ENCODE measurements at regions not wholly inside any gene's neighbourhood (a gene's known extent, or its start where the extent isn't known, plus 50 kb on each side); places are given as distances from the start of the nearest gene placed in this dataset.

DNA sequence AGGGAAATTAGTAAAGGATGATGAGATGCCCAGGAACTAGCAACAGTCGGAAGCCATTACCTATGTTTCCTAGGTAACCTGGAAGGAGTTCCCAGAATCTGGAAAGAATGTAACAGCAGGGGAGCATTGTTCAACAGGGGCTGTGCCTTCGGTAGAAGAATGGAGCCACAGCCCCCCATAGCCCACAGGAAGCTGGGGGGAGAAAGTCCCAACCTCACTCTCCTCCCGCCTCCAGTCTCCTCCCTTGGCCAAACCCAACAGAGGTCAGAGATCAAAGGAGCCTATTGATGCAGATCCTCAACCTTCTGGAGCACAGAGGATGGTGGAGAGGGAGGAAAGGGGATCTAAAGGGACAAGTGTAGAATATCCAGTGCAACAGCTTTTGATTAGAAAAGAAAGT, 131.5 kb upstream of the SLC44A3 start:
- TF ChIP-seq, protein P1, sequence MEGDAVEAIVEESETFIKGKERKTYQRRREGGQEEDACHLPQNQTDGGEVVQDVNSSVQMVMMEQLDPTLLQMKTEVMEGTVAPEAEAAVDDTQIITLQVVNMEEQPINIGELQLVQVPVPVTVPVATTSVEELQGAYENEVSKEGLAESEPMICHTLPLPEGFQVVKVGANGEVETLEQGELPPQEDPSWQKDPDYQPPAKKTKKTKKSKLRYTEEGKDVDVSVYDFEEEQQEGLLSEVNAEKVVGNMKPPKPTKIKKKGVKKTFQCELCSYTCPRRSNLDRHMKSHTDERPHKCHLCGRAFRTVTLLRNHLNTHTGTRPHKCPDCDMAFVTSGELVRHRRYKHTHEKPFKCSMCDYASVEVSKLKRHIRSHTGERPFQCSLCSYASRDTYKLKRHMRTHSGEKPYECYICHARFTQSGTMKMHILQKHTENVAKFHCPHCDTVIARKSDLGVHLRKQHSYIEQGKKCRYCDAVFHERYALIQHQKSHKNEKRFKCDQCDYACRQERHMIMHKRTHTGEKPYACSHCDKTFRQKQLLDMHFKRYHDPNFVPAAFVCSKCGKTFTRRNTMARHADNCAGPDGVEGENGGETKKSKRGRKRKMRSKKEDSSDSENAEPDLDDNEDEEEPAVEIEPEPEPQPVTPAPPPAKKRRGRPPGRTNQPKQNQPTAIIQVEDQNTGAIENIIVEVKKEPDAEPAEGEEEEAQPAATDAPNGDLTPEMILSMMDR (IDR thresholded peaks at IDR 0.05; ENCODE audit: insufficient read depth, low read depth, low read length), result no peak
- no peak for TF ChIP-seq EZH2 (IDR thresholded peaks at IDR 0.05; ENCODE audit: insufficient read depth, low read length)
